H9 (cell line): ENCODE measurements at regions not wholly inside any gene's neighbourhood (a gene's known extent, or its start where the extent isn't known, plus 50 kb on each side); places are given as distances from the start of the nearest gene placed in this dataset.

Experiments
- DNase-seq: peaks from one replicate; pipeline ENCODE4 v3.0.0-alpha.2; 2017
- H2AFZ ChIP-seq: one replicate; pipeline ENCODE4 v1.6.1; 2013; ENCODE audit warnings: mild to moderate bottlenecking, low read length, control low read depth, moderate library complexity
- H2AK5ac ChIP-seq: 2 replicates; pipeline ENCODE4 v1.6.1; 2013; ENCODE audit warnings: low read length, control low read depth, mixed read lengths; ENCODE audit not compliant: insufficient read length
- H2BK120ac ChIP-seq: one replicate; pipeline ENCODE4 v1.6.1; 2013; ENCODE audit warnings: low read depth, mild to moderate bottlenecking, low read length, control low read depth, inconsistent platforms; ENCODE audit not compliant: poor library complexity, severe bottlenecking
- H2BK12ac ChIP-seq: 2 replicates; pipeline ENCODE4 v1.6.1; 2013; ENCODE audit warnings: low read length, control low read depth, mixed read lengths, low read depth; ENCODE audit not compliant: insufficient read length
- H2BK15ac ChIP-seq: 2 replicates; pipeline ENCODE4 v1.6.1; 2013; ENCODE audit warnings: low read depth, low read length, control low read depth
- H2BK20ac ChIP-seq: one replicate; pipeline ENCODE4 v1.6.1; 2013; ENCODE audit warnings: low read depth, mild to moderate bottlenecking, low read length, control low read depth, inconsistent platforms; ENCODE audit not compliant: poor library complexity, severe bottlenecking
- H2BK5ac ChIP-seq: 2 replicates; pipeline ENCODE4 v1.6.1; 2013; ENCODE audit warnings: low read length, control low read depth, mixed read lengths; ENCODE audit not compliant: insufficient read length
- H3K14ac ChIP-seq: 2 replicates; pipeline ENCODE4 v1.6.1; 2013; ENCODE audit warnings: low read length, control low read depth; ENCODE audit not compliant: insufficient read depth
- H3K18ac ChIP-seq: 2 replicates; pipeline ENCODE4 v1.6.1; 2013; ENCODE audit warnings: low read depth, mild to moderate bottlenecking, mixed read lengths, low read length, control low read depth; ENCODE audit not compliant: insufficient read length
- H3K23ac ChIP-seq: 2 replicates; pipeline ENCODE4 v1.6.1; 2013; ENCODE audit warnings: low read length, control low read depth, mixed read lengths, low read depth; ENCODE audit not compliant: insufficient read length
- H3K23me2 ChIP-seq: 2 replicates; pipeline ENCODE4 v1.6.1; 2013; ENCODE audit warnings: low read depth, mild to moderate bottlenecking, mixed read lengths, low read length, control low read depth; ENCODE audit not compliant: insufficient read length, poor library complexity, severe bottlenecking
- H3K27ac ChIP-seq: 2 replicates; pipeline ENCODE4 v1.5.1; 2013; ENCODE audit warnings: low read length, control low read depth, mixed read lengths, low read depth; ENCODE audit not compliant: insufficient read length
- H3K27me3 ChIP-seq: 2 replicates; pipeline ENCODE4 v1.6.1; 2013; ENCODE audit warnings: low read length, control low read depth, inconsistent platforms; ENCODE audit not compliant: insufficient read depth
- H3K4ac ChIP-seq: 2 replicates; pipeline ENCODE4 v1.6.1; 2013; ENCODE audit warnings: low read depth, mild to moderate bottlenecking, control low read depth, inconsistent platforms, low read length, moderate library complexity
- H3K4me1 ChIP-seq: 2 replicates; pipeline ENCODE4 v1.6.1; 2013; ENCODE audit warnings: low read length, control low read depth, inconsistent platforms; ENCODE audit not compliant: insufficient read depth
- H3K4me2 ChIP-seq: 2 replicates; pipeline ENCODE4 v1.6.1; 2013; ENCODE audit warnings: low read length, control low read depth, mixed read lengths; ENCODE audit not compliant: insufficient read length, insufficient read depth
- H3K56ac ChIP-seq: 2 replicates; pipeline ENCODE4 v1.6.1; 2013; ENCODE audit warnings: low read depth, mild to moderate bottlenecking, mixed read lengths, low read length, control low read depth; ENCODE audit not compliant: insufficient read length
- H3K79me1 ChIP-seq: 2 replicates; pipeline ENCODE4 v1.6.1; 2013; ENCODE audit warnings: low read depth, mild to moderate bottlenecking, moderate library complexity, low read length, control low read depth, inconsistent platforms; ENCODE audit not compliant: insufficient read depth, poor library complexity, severe bottlenecking
- H3K79me2 ChIP-seq: 2 replicates; pipeline ENCODE4 v1.6.1; 2013; ENCODE audit warnings: low read length, control low read depth, inconsistent platforms; ENCODE audit not compliant: insufficient read depth
- H3K9ac ChIP-seq: 2 replicates; pipeline ENCODE4 v1.6.1; 2013; ENCODE audit warnings: low read length, control low read depth, mixed read lengths; ENCODE audit not compliant: insufficient read length; ENCODE audit errors: extremely low read depth
- H3K9me3 ChIP-seq: one replicate; pipeline ENCODE4 v1.6.1; 2013; ENCODE audit warnings: low read depth, low read length, inconsistent platforms; ENCODE audit not compliant: control insufficient read depth
- H3T11ph ChIP-seq: one replicate; pipeline ENCODE4 v1.6.1; 2013; ENCODE audit warnings: mild to moderate bottlenecking, low read length, control low read depth, inconsistent platforms
- H4K20me1 ChIP-seq: one replicate; pipeline ENCODE4 v1.6.1; 2013; ENCODE audit not compliant: control insufficient read depth, insufficient read length, insufficient read depth
- H4K5ac ChIP-seq: 2 replicates; pipeline ENCODE4 v1.6.1; 2013; ENCODE audit warnings: low read depth, mild to moderate bottlenecking, mixed read lengths, low read length, control low read depth; ENCODE audit not compliant: insufficient read length
- H4K8ac ChIP-seq: replicated peaks from 2 replicates; pipeline ENCODE4 v1.6.1; 2013; ENCODE audit warnings: low read length, control low read depth, mixed read lengths, low read depth; ENCODE audit not compliant: insufficient read length
- H4K91ac ChIP-seq: 2 replicates; pipeline ENCODE4 v1.6.1; 2013; ENCODE audit warnings: low read depth, mild to moderate bottlenecking, moderate library complexity, mixed read lengths, low read length, control low read depth; ENCODE audit not compliant: insufficient read length
- H3K27ac Mint-ChIP-seq, 3 experiments: 2 replicates in 2 of 3; 3 replicates in 1 of 3; pipeline ENCODE4 v1.8.0; 2020 to 2021; ENCODE audit warnings: mixed read lengths in 3 of 3, mild to moderate bottlenecking in 1 of 3, moderate library complexity in 1 of 3
- H3K27me3 Mint-ChIP-seq: 2 replicates; pipeline ENCODE4 v1.8.0; 2021; ENCODE audit warnings: low read depth, mild to moderate bottlenecking, moderate library complexity, mixed read lengths
- H3K36me3 Mint-ChIP-seq, 3 experiments: 2 replicates in 2 of 3; 3 replicates in 1 of 3; pipeline ENCODE4 v1.8.0; 2020 to 2021; ENCODE audit warnings: low read depth in 3 of 3, mixed read lengths in 3 of 3; ENCODE audit not compliant: insufficient read depth in 1 of 3
- H3K4me1 Mint-ChIP-seq, 2 experiments: 2 replicates each; pipeline ENCODE4 v1.8.0; 2020; ENCODE audit warnings: mixed read lengths in 2 of 2
- H3K4me3 Mint-ChIP-seq, 2 experiments: 2 replicates in 1 of 2; 3 replicates in 1 of 2; pipeline ENCODE4 v1.8.0; 2020 to 2021; ENCODE audit warnings: mild to moderate bottlenecking in 2 of 2, mixed read lengths in 2 of 2, moderate library complexity in 1 of 2
- H3K9me3 Mint-ChIP-seq, 2 experiments: 2 replicates in 1 of 2; 3 replicates in 1 of 2; pipeline ENCODE4 v1.8.0; 2020; ENCODE audit warnings: mild to moderate bottlenecking in 2 of 2, mixed read lengths in 2 of 2, moderate library complexity in 1 of 2
- WGBS: extraction: QIAGEN DNeasy Blood & Tissue Kit; methylation state at CpG from one replicate; pipeline ENCODE4 v1.1.7; 2013; ENCODE audit warnings: missing lambda C conversion rate, low lambda C conversion rate, mixed read lengths; ENCODE audit not compliant: insufficient read length; ENCODE audit errors: extremely low coverage; 5-methylcytosine and 5-hydroxymethylcytosine counted together
- TF ChIP-seq, protein P1 (sequence below): fragments of 200-600 bp; sonication (generic); conservative IDR thresholded peaks from 3 replicates; pipeline ENCODE4 v1.8.0; 2021; ENCODE audit warnings: antibody characterized with exemption, mild to moderate bottlenecking

DNA sequence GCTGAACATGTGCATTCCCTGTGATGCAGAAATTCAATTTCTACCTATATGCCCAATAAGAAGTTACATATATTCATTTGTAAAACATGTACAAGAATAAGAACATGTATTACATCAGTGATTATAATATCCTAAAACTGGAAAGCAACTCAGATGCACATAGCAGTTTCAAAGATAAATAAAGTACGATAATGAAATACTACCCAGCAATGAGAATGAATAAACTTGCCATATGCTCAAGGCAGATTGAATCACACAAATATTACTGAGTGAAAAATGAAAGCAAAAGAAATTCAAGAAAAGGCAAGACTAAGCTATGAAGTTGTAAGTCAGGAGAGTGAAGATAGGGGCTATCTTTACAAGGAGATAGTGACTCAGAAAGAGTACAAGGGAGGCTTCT is 345.3 kb upstream of the OR4E1 start:
- TF ChIP-seq, protein P1, sequence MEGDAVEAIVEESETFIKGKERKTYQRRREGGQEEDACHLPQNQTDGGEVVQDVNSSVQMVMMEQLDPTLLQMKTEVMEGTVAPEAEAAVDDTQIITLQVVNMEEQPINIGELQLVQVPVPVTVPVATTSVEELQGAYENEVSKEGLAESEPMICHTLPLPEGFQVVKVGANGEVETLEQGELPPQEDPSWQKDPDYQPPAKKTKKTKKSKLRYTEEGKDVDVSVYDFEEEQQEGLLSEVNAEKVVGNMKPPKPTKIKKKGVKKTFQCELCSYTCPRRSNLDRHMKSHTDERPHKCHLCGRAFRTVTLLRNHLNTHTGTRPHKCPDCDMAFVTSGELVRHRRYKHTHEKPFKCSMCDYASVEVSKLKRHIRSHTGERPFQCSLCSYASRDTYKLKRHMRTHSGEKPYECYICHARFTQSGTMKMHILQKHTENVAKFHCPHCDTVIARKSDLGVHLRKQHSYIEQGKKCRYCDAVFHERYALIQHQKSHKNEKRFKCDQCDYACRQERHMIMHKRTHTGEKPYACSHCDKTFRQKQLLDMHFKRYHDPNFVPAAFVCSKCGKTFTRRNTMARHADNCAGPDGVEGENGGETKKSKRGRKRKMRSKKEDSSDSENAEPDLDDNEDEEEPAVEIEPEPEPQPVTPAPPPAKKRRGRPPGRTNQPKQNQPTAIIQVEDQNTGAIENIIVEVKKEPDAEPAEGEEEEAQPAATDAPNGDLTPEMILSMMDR: no peak
- no peak overlapping the region for H3K18ac ChIP-seq
- no peak for DNase-seq
- H4K5ac ChIP-seq: no peak overlapping the region
- no peaks in the 10 kb centered on the region for H3K79me1 ChIP-seq
- no peak overlapping the region for H3T11ph ChIP-seq
- H2BK12ac ChIP-seq: no peak overlapping the region
- no peaks in the 10 kb centered on the region for H3K4me1 ChIP-seq
- H2BK5ac ChIP-seq: no peak overlapping the region
- H3K23ac ChIP-seq: no peak overlapping the region
- H3K27me3 ChIP-seq: no peaks in the 10 kb centered on the region
- H2BK120ac ChIP-seq: no peak overlapping the region
- peaks cover 0 to 2% of the 10 kb centered on the region in 2 experiments; a peak in 1 of 4 replicates for H3K4me1 Mint-ChIP-seq
- no peaks in the 10 kb centered on the region for H4K20me1 ChIP-seq
- no peaks in the 10 kb centered on the region for H3K9me3 Mint-ChIP-seq
- no peak overlapping the region for H3K27ac ChIP-seq
- H4K91ac ChIP-seq: no peak overlapping the region
- H3K56ac ChIP-seq: no peak overlapping the region
- no peaks in the 10 kb centered on the region for H3K79me2 ChIP-seq
- no peak overlapping the region for H3K9ac ChIP-seq
- no peak overlapping the region for H3K27ac Mint-ChIP-seq
- no peaks in the 10 kb centered on the region for H3K9me3 ChIP-seq
- no peak overlapping the region for H4K8ac ChIP-seq
- H3K23me2 ChIP-seq: no peaks in the 10 kb centered on the region
- H3K36me3 Mint-ChIP-seq: no peaks in the 10 kb centered on the region
- H2AK5ac ChIP-seq: no peak overlapping the region
- no peak overlapping the region for H3K4me2 ChIP-seq
- no peak overlapping the region for H2AFZ ChIP-seq
- H2BK15ac ChIP-seq: no peak overlapping the region
- H3K4ac ChIP-seq: no peak overlapping the region
- no CpG with 5 or more reads among the region's 1 CpG for WGBS
- no peaks in the 10 kb centered on the region for H3K27me3 Mint-ChIP-seq
- no peak overlapping the region for H3K4me3 Mint-ChIP-seq
- no peak overlapping the region for H2BK20ac ChIP-seq
- H3K14ac ChIP-seq: no peak overlapping the region
